SK-N-SH treated with all-trans-retinoic acid at 6 μM for 48 hours (cell line): ENCODE measurements at regions not wholly inside any gene's neighbourhood (a gene's known extent, or its start where the extent isn't known, plus 50 kb on each side); places are given as distances from the start of the nearest gene placed in this dataset.

ENCODE experiments used
- ARNTL ChIP-seq: fragments of 450-650 bp; formaldehyde crosslinking; IDR thresholded peaks from 2 replicates; pipeline ENCODE4 v1.5.0; 2020; ENCODE audit warnings: low read depth, mild to moderate bottlenecking, moderate library complexity, borderline replicate concordance
- BACH2 ChIP-seq: fragments of 250-450 bp; sonication (Bioruptor Pico); IDR thresholded peaks from 2 replicates; pipeline ENCODE4 v1.9.0; 2021; ENCODE audit warnings: mild to moderate bottlenecking, borderline replicate concordance
- CREB5 ChIP-seq: fragments of 250-450 bp; sonication (Bioruptor Pico); IDR thresholded peaks from 2 replicates; pipeline ENCODE4 v1.5.1; 2020; ENCODE audit warnings: low read depth, mild to moderate bottlenecking, moderate library complexity
- CSRNP3 ChIP-seq: fragments of 250-450 bp; sonication (Bioruptor Pico); IDR thresholded peaks from 2 replicates; pipeline ENCODE4 v1.5.1; 2021; ENCODE audit warnings: mild to moderate bottlenecking, moderate library complexity
- GLIS3 ChIP-seq: fragments of 250-450 bp; sonication (Bioruptor Pico); IDR thresholded peaks from 2 replicates; pipeline ENCODE4 v1.5.0; 2020; ENCODE audit warnings: mild to moderate bottlenecking, moderate library complexity
- ISL1 ChIP-seq: fragments of 250-450 bp; sonication (Bioruptor Pico); IDR thresholded peaks from 2 replicates; pipeline ENCODE4 v2.1.2; 2022; ENCODE audit warnings: mild to moderate bottlenecking, moderate library complexity
- OSR1 ChIP-seq: fragments of 250-450 bp; sonication (Bioruptor Pico); IDR thresholded peaks from 2 replicates; pipeline ENCODE4 v1.8.0; 2022; ENCODE audit warnings: moderate library complexity, mild to moderate bottlenecking, inconsistent platforms
- TCF4 ChIP-seq: fragments of 250-450 bp; sonication (Bioruptor Pico); IDR thresholded peaks from 2 replicates; pipeline ENCODE4 v1.8.0; 2021; ENCODE audit warnings: mild to moderate bottlenecking, moderate library complexity, borderline replicate concordance
- TOX ChIP-seq: fragments of 250-450 bp; sonication (Bioruptor Pico); IDR thresholded peaks from 2 replicates; pipeline ENCODE4 v1.8.0; 2021; ENCODE audit warnings: mild to moderate bottlenecking, moderate library complexity, borderline replicate concordance
- ZFP3 ChIP-seq: fragments of 250-450 bp; sonication (Bioruptor Pico); IDR thresholded peaks from 2 replicates; pipeline ENCODE4 v1.5.0; 2020; ENCODE audit warnings: mild to moderate bottlenecking, moderate library complexity
- ZFP30 ChIP-seq: fragments of 450-650 bp; formaldehyde crosslinking; IDR thresholded peaks from 2 replicates; pipeline ENCODE4 v1.5.0; 2022; ENCODE audit warnings: mild to moderate bottlenecking, moderate library complexity
- ZNF8 ChIP-seq: fragments of 450-650 bp; formaldehyde crosslinking; IDR thresholded peaks from 2 replicates; pipeline ENCODE4 v1.5.0; 2020; ENCODE audit warnings: mild to moderate bottlenecking, moderate library complexity
- TF ChIP-seq, protein P1 (sequence below): fragments of 250-450 bp; sonication (Bioruptor Pico); IDR thresholded peaks from 2 replicates; pipeline ENCODE4 v1.8.0; 2020; ENCODE audit warnings: mild to moderate bottlenecking, moderate library complexity, borderline replicate concordance

DNA sequence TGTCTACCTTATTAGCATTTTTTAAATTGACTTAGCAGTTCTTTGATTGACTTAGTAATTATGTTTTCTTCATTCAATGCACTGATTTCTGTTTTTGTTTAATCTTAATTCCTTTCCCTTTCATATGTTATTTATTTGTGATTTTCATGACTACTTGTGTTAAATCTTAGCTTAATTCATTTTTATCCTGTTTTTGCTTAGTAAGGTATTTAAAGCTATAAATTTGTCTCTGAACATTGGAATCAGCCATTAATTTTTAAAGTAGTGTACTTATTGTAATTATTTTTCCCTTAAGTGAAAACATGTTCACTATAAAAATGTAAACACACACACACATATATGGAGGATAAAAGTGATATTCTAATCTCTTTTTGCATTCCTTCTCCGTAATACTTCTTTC lies 109.1 kb upstream of the DIPK2B start:
- no peak for TF ChIP-seq ZFP30 (CRISPR knock-in tag)
- TF ChIP-seq TCF4 (CRISPR knock-in tag) = no peak
- no peak for TF ChIP-seq GLIS3 (CRISPR knock-in tag)
- TF ChIP-seq TOX = no peak
- TF ChIP-seq, protein P1, sequence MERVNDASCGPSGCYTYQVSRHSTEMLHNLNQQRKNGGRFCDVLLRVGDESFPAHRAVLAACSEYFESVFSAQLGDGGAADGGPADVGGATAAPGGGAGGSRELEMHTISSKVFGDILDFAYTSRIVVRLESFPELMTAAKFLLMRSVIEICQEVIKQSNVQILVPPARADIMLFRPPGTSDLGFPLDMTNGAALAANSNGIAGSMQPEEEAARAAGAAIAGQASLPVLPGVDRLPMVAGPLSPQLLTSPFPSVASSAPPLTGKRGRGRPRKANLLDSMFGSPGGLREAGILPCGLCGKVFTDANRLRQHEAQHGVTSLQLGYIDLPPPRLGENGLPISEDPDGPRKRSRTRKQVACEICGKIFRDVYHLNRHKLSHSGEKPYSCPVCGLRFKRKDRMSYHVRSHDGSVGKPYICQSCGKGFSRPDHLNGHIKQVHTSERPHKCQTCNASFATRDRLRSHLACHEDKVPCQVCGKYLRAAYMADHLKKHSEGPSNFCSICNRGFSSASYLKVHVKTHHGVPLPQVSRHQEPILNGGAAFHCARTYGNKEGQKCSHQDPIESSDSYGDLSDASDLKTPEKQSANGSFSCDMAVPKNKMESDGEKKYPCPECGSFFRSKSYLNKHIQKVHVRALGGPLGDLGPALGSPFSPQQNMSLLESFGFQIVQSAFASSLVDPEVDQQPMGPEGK = no peak
- no peak for TF ChIP-seq OSR1 (CRISPR knock-in tag)
- TF ChIP-seq ARNTL (CRISPR knock-in tag) = no peak
- no peak for TF ChIP-seq ISL1
- no peak for TF ChIP-seq ZFP3 (CRISPR knock-in tag)
- TF ChIP-seq ZNF8 (CRISPR knock-in tag) = no peak
- no peak for TF ChIP-seq CSRNP3 (CRISPR knock-in tag)
- no peak for TF ChIP-seq BACH2 (CRISPR knock-in tag)
- no peak for TF ChIP-seq CREB5 (CRISPR knock-in tag)
